CD4-positive, CD25-positive, alpha-beta regulatory T cell (primary cell): ENCODE measurements at regions not wholly inside any gene's neighbourhood (a gene's known extent, or its start where the extent isn't known, plus 50 kb on each side); places are given as distances from the start of the nearest gene placed in this dataset.
A peak's percentile ranks its signal among the peaks of the same experiment; 100 is the strongest.

Experiments
- ATAC-seq, 2 donors: fragments of 150-1000 bp; cut with Tn5 transposase; one replicate each; pipeline ENCODE4 v1.10.0; 2021; ENCODE audit warnings: low read depth in 2 of 2, moderate number of reproducible peaks in 2 of 2, moderate library complexity in 1 of 2
- DNase-seq, 3 donors: peaks; one replicate each; pipeline versions ENCODE4 v3.0.0 to v3.0.0-alpha.2; 2012 to 2022; ENCODE audit warnings: mixed read lengths in 1 of 3
- H3K27ac ChIP-seq: one replicate; pipeline ENCODE4 v1.7.0; 2013; ENCODE audit warnings: mild to moderate bottlenecking, low read length; ENCODE audit not compliant: insufficient read depth, poor library complexity, severe bottlenecking
- H3K27me3 ChIP-seq: one replicate; pipeline ENCODE4 v1.7.0; 2013; ENCODE audit warnings: low read length; ENCODE audit not compliant: control insufficient read depth, insufficient read depth
- H3K36me3 ChIP-seq: one replicate; pipeline ENCODE4 v1.7.0; 2013; ENCODE audit warnings: mild to moderate bottlenecking, low read length, moderate library complexity; ENCODE audit not compliant: control insufficient read depth, insufficient read depth
- H3K4me1 ChIP-seq: 2 replicates; pipeline ENCODE4 v1.7.0; 2013; ENCODE audit warnings: mild to moderate bottlenecking, low read length; ENCODE audit not compliant: insufficient read depth, control insufficient read depth, poor library complexity, severe bottlenecking
- H3K4me3 ChIP-seq: one replicate; pipeline ENCODE4 v1.7.0; 2013; ENCODE audit warnings: low read depth, mild to moderate bottlenecking, low read length, moderate library complexity
- H3K9me3 ChIP-seq, 2 experiments: 1 replicate in 1 of 2; 2 replicates in 1 of 2; pipeline ENCODE4 v1.7.0; 2013; ENCODE audit warnings: low read length in 2 of 2, mild to moderate bottlenecking in 1 of 2, moderate library complexity in 1 of 2; ENCODE audit not compliant: control insufficient read depth in 2 of 2
- H3K27ac Mint-ChIP-seq, 3 donors: one replicate each; pipeline ENCODE4 v1.8.0; 2020 to 2022; ENCODE audit warnings: mild to moderate bottlenecking in 3 of 3, mixed read lengths in 3 of 3, moderate library complexity in 2 of 3
- H3K27me3 Mint-ChIP-seq: one replicate; pipeline ENCODE4 v1.8.0; 2022; ENCODE audit warnings: mild to moderate bottlenecking, mixed read lengths
- H3K36me3 Mint-ChIP-seq: one replicate; pipeline ENCODE4 v1.8.0; 2020; ENCODE audit warnings: mixed read lengths
- H3K4me1 Mint-ChIP-seq, 4 donors: one replicate each; pipeline ENCODE4 v1.8.0; 2020 to 2022; ENCODE audit warnings: mixed read lengths in 4 of 4, mild to moderate bottlenecking in 1 of 4
- H3K4me3 Mint-ChIP-seq, 4 donors: one replicate each; pipeline ENCODE4 v1.8.0; 2020 to 2022; ENCODE audit warnings: mild to moderate bottlenecking in 4 of 4, mixed read lengths in 4 of 4, moderate library complexity in 3 of 4
- H3K9me3 Mint-ChIP-seq, 7 donors: one replicate each; pipeline ENCODE4 v1.8.0; 2020 to 2022; ENCODE audit warnings: mixed read lengths in 7 of 7, mild to moderate bottlenecking in 3 of 7, moderate library complexity in 2 of 7

GRCh38 chr12:46432325-46432724, 59.8 kb upstream of the SLC38A2 start:
- Histone ChIP-seq H3K4me1 (no peaks in the 10 kb centered on the region), H3K27me3 (no peaks in the 10 kb centered on the region), H3K4me3 (no peak overlapping the region), H3K27ac (no peak overlapping the region), H3K36me3 (no peaks in the 10 kb centered on the region), H3K9me3 (no peaks in the 10 kb centered on the region)
- ATAC-seq (no peak), DNase-seq (no peak)
- peaks cover 0 to 6% (median 5%) of the 10 kb centered on the region in 4 donors for H3K4me1 Mint-ChIP-seq
- H3K4me3 Mint-ChIP-seq: no peak overlapping the region
- no peak overlapping the region for H3K27ac Mint-ChIP-seq
- no peaks in the 10 kb centered on the region for H3K27me3 Mint-ChIP-seq
- peaks cover 4% of the 10 kb centered on the region for H3K36me3 Mint-ChIP-seq
- peaks cover 0 to 8% (median 0%) of the 10 kb centered on the region in 7 donors for H3K9me3 Mint-ChIP-seq

- no peak overlapping the region for H3K4me3 Mint-ChIP-seq
- DNase-seq: peak in 1 of 3 donors; percentile 19
These were observed 57.9 kb upstream of the SLC38A2 start for GRCh38 chr12:46430340-46430948.

More at GRCh38 chr12:46430340-46430948, 57.9 kb upstream of the SLC38A2 start:
- Histone ChIP-seq H3K27me3 (no peaks in the 10 kb centered on the region), H3K36me3 (no peaks in the 10 kb centered on the region), H3K9me3 (no peaks in the 10 kb centered on the region), H3K4me3 (no peak overlapping the region), H3K4me1 (no peaks in the 10 kb centered on the region), H3K27ac (no peak overlapping the region)
- no peaks in the 10 kb centered on the region for H3K27me3 Mint-ChIP-seq
- peak; percentile 70 to 78 for ATAC-seq
- H3K36me3 Mint-ChIP-seq: peaks cover 4% of the 10 kb centered on the region
- H3K27ac Mint-ChIP-seq: no peak overlapping the region
- peaks cover 0 to 12% (median 0%) of the 10 kb centered on the region in 7 donors for H3K9me3 Mint-ChIP-seq
- H3K4me1 Mint-ChIP-seq: peaks cover 0 to 7% (median 5%) of the 10 kb centered on the region in 4 donors
